SK-N-MC (cell line): ENCODE measurements at regions not wholly inside any gene's neighbourhood (a gene's known extent, or its start where the extent isn't known, plus 50 kb on each side); places are given as distances from the start of the nearest gene placed in this dataset.

Experiments
- EZH2 ChIP-seq: fragments of 200-600 bp; sonication (generic); IDR thresholded peaks from one replicate; pipeline ENCODE4 v1.6.1; 2017; ENCODE audit warnings: antibody characterized with exemption
- POLR2AphosphoS5 ChIP-seq: IDR thresholded peaks from 2 replicates; pipeline ENCODE4 v1.6.1; 2012; ENCODE audit warnings: mild to moderate bottlenecking, low read depth, low read length, borderline replicate concordance

DNA sequence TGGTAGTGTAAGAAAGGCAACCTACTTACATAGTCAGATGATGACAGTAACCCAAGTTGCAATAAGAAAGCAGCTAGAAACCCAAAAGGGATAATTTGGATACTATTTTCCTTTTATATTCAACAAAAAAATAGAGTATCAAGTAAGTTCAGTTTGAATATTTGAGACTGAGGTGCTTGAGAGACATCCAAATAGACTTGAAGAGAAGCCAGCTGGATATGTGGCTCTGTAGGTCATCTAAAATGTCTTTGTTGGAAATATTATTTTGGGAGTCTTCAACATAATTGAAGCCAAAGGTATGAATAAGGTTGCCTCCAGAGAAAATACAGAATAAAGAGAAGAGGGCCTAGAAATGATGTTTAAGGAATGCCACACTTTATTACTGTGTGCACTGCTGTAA, 438.2 kb upstream of the DIAPH2 start:
- TF ChIP-seq EZH2 (no peak), POLR2AphosphoS5 (no peak)
